Liver (tissue), 3 donors: ENCODE measurements at regions not wholly inside any gene's neighbourhood (a gene's known extent, or its start where the extent isn't known, plus 50 kb on each side); places are given as distances from the start of the nearest gene placed in this dataset.

Experiments used
- CTCF ChIP-seq: fragments of 150-350 bp; IDR thresholded peaks from 2 replicates; pipeline ENCODE4 v1.5.1; 2017; ENCODE audit warnings: improper control_type of control experiment, low read depth, low read length; ENCODE audit not compliant: missing input control
- GABPA ChIP-seq, 2 donors: IDR thresholded peaks in 1 of 2; conservative IDR thresholded peaks in 1 of 2; 2 replicates each; pipeline ENCODE4 v1.6.1; 2016; ENCODE audit warnings: antibody characterized with exemption in 2 of 2, mild to moderate bottlenecking in 1 of 2, moderate library complexity in 1 of 2
- HNF4G ChIP-seq: IDR thresholded peaks from 2 replicates; pipeline ENCODE4 v1.6.1; 2016; ENCODE audit warnings: antibody characterized with exemption
- JUND ChIP-seq, 2 donors: IDR thresholded peaks; 2 replicates each; pipeline ENCODE4 v1.6.1; 2016; ENCODE audit warnings: antibody characterized with exemption in 2 of 2
- NR2F2 ChIP-seq: IDR thresholded peaks from 2 replicates; pipeline ENCODE4 v1.6.1; 2016; ENCODE audit warnings: antibody characterized with exemption
- RAD21 ChIP-seq, 2 donors: IDR thresholded peaks; 2 replicates each; pipeline ENCODE4 v1.6.1; 2016; ENCODE audit warnings: antibody characterized with exemption in 2 of 2, mild to moderate bottlenecking in 2 of 2
- TAF1 ChIP-seq: conservative IDR thresholded peaks from 2 replicates; pipeline ENCODE4 v1.6.1; 2016; ENCODE audit warnings: antibody characterized with exemption, mild to moderate bottlenecking
- YY1 ChIP-seq: IDR thresholded peaks from 2 replicates; pipeline ENCODE4 v1.6.1; 2016; ENCODE audit warnings: antibody characterized with exemption, mild to moderate bottlenecking
- ZBTB33 ChIP-seq: IDR thresholded peaks from 2 replicates; pipeline ENCODE4 v1.6.1; 2016; ENCODE audit warnings: antibody characterized with exemption
- TF ChIP-seq, protein P1 (sequence below): IDR thresholded peaks from 2 replicates; pipeline ENCODE4 v1.6.1; 2016; ENCODE audit warnings: antibody characterized with exemption
- TF ChIP-seq, protein P2 (sequence below): IDR thresholded peaks from 2 replicates; pipeline ENCODE4 v1.6.1; 2016; ENCODE audit warnings: antibody characterized with exemption
- donor health status: healthy.
- donor health status: healthy.

DNA sequence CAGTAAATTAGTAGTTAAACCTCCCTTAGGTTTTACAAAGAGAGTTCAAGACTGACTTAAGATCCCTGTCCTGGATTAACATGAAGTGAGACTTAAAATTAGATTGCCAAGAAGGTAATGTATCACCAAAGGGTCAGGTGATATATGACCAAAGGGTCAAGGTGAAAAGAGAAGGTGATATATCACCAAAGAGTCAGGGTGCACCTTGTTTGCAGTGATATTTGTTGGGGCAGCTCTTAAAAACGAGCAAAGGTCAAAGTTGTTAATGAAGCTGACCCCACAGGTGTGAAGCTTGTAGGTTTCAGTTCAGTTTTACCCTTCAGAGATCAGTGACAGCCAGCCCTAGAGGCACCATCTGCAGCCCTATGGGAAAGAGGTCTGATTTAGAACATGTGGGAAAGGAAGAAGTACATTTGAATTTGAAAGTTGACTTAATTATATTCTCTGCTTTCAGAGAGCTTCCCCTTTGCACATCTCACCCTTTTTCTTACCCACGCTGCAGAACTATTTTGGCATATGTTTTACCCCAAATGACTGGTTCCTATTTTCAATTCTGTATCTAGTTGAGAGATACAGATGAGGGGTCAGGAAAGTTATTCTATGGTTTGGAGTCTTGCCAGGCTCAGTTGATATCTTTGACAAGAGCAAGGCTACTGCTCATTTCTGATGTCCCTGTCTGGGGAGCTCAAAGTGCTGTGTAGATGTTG is 170.8 kb downstream of the S1PR1 start:
- TF ChIP-seq CTCF = no peak
- TF ChIP-seq, protein P1, sequence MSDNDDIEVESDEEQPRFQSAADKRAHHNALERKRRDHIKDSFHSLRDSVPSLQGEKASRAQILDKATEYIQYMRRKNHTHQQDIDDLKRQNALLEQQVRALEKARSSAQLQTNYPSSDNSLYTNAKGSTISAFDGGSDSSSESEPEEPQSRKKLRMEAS = no peak
- no peak for TF ChIP-seq HNF4G
- TF ChIP-seq, protein P2, sequence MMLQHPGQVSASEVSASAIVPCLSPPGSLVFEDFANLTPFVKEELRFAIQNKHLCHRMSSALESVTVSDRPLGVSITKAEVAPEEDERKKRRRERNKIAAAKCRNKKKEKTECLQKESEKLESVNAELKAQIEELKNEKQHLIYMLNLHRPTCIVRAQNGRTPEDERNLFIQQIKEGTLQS = no peak
- TF ChIP-seq YY1 = no peak
- no peak for TF ChIP-seq NR2F2
- TF ChIP-seq GABPA (IDR thresholded peaks at IDR 0.05 in 1 of 2, conservative IDR thresholded peaks at IDR 0.05 in 1 of 2) = no peak
- TF ChIP-seq TAF1 = no peak
- TF ChIP-seq ZBTB33 = no peak
- TF ChIP-seq JUND (IDR thresholded peaks at IDR 0.05) = no peak
- TF ChIP-seq RAD21 (IDR thresholded peaks at IDR 0.05) = no peak
